ENCODE measurements at regions not wholly inside any gene's neighbourhood (a gene's known extent, or its start where the extent isn't known, plus 50 kb on each side); places are given as distances from the start of the nearest gene placed in this dataset.
"Not testable (repeated sequence)": the region's sequence is repeated elsewhere in the genome, so short reads cannot be mapped to it uniquely, and the experiment has no call there.

DNA sequence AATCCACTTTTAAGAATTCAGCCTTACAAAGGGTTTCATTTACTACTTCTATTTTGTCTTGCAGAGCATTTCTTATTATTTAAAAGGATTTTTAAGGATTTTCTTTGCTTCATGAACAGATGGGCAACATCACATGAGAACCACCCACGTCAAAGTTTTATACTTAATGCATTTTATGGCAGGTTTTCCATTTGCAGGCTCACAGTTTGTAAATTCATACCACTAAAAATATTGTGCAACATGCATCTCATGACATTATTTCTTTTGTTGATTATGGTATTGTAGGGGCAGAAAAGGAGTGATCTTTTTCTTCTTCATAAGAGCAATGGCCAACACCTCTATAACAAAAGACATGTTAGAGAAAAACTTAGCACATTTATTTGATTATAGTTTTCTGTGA is 554.0 kb upstream of the SPRY2 start:
- DNase-seq (ENCODE audit: low spot score), result no peak

DNA sequence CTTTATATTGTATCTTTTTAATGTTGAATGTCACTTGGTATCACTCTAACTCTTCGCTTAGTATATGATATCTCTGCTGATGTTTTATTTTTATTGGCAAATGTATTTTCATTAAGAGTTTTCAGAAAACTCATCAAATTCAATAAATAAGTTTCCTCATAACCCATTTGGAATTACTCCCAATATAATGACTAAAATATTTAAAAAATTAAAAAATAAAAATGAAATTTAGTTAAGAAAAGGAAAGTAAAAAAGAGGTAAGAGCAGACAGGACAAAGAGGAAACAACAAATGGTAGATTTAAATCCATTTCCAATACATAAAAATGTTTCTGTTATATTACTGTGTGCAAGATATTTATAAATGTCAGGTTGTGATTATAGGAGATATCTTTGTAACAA is 548.9 kb upstream of the SPRY2 start:
- no peak for DNase-seq (ENCODE audit: low spot score)

DNA sequence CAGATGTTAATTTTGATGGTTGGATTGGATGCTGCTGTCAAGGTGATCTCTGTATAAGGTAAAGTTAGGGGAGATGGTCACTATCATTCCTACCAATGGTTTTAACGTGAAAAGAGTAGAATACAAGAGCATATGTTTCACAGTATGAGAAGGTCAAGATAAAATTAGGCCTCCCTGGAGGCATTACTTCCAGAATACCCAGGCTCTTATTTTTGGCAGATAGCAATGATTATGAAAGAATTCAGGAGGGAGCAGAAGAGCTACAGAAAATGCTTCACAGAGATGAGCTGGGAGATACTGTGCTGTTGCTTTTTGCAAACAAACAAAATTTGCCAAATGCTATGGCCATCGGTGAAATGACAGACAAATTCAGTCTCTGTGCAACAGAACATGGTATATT is 547.5 kb upstream of the SPRY2 start:
- DNase-seq (ENCODE audit: low spot score), result no peak

DNA sequence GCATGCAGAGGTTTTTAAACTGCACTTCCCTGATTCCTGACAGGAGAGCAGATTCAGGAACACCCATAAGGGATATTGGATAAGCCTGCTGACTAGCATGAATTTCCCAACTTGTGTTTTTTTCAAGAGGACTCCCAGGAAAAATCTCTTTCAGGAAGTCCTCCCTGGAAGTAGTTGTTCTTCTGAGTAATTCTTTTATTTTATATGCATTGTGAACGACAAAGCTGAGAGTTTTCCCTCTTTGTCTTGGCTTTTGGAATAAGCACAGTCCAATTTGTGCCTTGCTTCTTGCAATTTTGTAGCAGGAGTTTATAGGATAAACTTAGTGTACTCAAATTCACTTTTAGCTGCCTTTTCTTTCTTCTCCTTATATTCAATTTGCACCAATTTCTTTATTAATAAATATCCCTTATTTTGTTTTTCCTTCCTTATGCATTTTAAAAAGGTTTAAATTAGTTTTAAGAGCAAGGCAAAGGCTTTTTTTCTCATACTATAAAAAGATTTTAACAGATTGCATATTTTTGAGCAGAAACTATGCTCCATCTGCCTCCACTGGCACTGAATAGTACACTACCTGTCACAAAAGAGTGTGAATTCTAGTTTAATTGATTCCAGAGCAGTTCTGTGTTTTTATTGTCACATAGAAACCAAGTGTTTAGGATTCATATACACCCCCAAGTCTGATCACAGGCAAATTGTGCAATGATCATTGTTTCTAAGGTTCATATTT is 543.3 kb upstream of the SPRY2 start:
- DNase-seq (ENCODE audit: low spot score), result no peak

DNA sequence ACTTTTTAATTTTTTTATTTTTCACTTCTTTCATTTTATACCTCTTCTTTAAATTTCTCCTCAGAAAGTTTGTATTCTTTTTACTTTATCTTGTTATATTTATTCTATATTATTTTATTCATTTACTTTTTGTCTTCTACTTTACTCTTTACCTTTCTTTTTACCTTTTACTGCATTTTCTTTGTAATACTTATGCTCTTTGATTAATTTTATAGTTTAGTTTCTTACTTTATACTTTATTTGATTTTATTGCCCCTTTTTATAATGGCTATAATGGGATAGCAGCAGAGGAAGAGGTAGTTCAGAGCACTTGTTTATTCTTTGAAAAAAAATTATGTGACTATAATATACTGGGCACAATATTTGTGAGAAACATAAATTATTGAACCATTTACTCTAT is 542.6 kb upstream of the SPRY2 start:
- DNase-seq (ENCODE audit: low spot score), result no peak

DNA sequence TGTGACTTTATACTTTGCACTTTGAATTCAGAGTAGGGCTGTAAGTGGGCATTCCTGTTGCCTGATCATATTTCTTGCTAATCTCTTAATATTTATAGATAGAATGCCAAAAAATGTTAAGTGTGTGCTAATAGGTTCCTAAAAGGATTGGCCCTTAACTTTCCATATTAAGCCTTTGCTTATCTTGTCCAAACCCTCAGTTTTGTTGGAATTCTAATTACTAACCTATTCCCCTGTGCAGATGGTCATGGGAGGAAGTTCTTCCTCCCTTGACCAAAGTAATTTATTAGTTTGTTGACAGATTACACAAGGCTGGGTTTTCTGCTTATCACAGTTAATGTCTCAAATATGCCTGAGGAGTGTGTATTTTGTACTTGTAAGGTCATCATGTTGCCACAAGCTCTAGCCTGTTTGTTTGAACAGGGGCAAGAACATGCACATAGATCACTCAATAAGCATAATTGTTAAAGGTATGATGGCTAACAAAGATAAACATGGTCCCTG is 541.1 kb upstream of the SPRY2 start:
- DNase-seq (ENCODE audit: low spot score), result no peak

DNA sequence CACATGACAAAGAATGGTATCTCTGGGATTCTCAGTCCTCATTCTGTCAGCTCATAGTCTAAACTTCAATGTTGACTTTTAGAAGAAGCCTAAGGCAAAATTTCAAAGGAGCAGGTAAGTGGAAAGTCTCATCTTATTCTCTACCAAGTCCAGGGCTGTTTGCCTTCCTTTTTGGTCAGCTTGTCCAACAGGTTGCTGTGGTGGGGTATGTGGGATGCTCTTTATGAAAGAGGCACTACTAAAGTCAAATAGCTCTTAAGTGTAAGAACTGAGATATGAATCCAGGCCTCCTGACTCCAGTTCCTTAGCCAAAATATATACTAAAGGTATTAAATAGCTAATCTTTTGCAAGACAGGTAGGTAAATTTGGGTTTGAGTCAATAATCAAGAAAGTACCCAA is 540.6 kb upstream of the SPRY2 start:
- DNase-seq (ENCODE audit: low spot score), result no peak

DNA sequence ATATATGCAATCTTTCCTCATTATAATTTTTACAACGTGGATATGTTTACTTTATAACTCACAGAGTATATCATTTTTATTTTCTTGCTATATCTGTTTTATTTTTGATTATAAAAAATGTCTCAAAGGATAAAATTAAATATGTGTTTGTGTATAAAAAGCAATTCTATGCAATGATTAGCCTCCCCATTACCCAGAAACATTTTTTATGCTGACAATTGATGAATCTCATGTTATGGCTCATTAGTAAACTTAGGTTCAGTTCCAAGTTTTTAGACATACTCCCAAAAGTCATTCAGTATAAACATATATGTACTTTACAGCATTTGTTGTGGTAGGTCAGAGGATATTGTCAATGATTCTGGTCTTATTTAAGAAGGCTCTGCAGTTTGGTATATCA is 540.1 kb upstream of the SPRY2 start:
- DNase-seq (ENCODE audit: low spot score), result no peak

DNA sequence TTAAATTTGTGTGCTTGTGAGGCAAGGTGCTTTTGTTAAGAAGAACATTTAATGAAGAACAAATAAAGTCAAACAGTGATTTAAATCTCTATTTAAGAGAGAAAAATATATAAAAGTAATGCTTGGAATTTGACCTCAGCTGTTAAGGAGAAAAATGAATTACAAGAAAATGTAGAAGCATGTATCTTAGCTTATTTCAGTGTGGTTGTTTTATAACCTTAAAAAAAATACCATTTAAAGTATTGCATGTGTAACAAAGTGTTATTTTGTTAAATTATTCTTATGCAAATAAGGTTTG is 537.0 kb upstream of the SPRY2 start:
- DNase-seq (ENCODE audit: low spot score), result no peak

DNA sequence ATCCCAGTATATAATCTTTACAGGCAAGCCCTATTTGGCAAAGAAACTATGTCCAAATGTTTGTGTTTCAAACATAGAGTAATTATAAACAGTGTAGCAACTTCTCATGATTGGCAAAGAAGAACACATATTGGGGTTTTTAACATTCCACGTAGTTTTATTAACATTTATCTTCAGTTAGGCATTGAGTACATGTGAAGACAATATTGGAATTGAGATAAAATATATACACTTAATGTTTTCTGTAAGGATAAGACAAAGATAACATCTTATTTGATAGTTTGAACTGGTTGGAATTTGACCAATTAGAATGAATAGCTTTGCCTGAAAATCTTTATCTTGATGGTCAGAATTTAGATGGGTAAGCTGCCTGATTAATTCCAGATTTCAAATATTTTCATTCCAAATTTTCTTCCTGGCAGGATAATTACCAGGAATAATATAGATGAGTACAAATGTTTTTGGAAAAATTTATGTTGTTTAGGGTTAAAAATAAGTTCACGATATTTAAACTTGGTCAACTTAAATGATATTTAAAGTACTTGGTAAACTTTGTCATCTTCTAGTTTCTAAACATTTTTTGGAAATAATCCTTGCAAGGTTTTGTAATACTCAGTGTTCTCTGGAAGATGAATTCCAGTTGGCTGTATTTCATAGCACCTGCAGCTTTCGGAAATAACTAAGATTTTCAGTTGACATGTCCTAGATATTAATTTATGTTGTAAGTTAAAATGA is 536.5 kb upstream of the SPRY2 start:
- DNase-seq (ENCODE audit: low spot score), result no peak

DNA sequence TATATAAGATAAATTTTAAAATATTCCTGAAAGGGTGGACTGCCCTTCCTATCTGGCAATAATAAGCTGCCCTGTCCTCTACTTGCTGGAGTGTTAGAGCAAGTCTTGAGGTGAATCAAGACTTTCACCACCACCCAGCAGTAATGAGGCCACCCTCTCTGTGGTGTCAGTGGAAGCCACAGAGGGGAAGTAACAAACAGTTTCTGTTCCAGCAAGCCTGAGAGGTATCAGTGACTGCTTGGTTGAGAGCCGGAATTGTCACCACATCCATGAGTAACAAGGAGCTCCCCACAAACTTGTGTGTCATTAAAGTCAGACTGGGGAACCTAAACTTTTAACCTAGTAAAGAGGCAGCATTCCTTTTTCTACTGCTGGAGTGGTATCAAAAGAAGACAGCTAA is 532.7 kb upstream of the SPRY2 start:
- DNase-seq (ENCODE audit: low spot score), result no peak

DNA sequence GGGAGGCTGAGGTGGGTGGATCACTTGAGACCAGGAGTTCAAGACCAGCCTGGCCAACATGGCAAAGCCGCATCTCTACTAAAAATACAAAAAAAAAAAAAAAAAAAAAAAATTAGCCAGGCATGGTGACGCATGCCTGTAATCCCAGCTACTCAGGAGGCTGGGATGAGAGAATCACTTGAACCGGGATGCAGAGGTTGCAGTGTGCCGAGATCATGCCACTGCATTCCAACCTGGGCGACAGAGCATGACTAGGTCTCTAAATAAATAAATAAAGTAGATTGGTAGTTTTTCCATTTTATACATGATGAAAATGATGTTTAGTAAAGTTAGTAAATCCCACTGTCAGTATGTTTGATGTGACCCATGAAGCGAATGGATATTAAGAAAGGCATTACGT is 531.0 kb upstream of the SPRY2 start:
- not testable (repeated sequence) for DNase-seq (ENCODE audit: low spot score)

DNA sequence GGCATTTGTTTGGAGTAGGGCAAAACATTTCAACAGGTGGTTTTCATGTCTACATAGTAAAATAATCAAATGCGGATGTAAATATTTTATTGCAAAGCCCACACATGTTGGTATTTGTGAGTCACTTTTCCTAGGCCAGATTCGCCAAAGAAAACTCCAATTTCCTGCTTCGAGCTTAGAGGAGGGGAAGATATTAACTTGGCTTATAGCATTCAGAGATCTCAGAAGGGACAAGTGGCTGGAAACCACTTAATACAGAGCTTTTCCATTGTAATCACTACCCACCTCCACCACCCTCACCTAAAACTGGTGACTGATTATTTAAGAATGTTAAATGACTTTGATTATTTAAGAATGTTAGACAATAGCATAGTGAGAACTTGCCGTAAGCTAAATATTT is 530.6 kb upstream of the SPRY2 start:
- DNase-seq (ENCODE audit: low spot score), result no peak

DNA sequence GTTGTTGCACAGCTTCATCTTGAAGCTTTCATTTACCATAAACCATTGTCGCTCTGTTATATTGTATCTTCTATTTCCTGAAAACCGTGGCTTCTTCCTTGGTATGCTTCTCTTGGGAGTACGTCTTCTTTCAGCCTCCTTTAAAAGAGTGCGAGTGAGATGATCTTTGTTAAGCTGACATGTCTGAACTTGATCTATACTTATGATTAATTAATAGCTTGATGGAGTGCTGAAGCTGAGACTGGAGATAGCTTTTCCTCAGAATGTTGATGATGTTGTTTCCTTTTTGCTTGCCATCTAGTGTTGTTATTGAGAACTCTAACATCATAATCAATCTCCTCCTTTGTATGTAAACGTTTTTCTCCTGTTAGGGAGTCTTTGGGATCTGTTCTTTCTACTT is 529.3 kb upstream of the SPRY2 start:
- no peak for DNase-seq (ENCODE audit: low spot score)

DNA sequence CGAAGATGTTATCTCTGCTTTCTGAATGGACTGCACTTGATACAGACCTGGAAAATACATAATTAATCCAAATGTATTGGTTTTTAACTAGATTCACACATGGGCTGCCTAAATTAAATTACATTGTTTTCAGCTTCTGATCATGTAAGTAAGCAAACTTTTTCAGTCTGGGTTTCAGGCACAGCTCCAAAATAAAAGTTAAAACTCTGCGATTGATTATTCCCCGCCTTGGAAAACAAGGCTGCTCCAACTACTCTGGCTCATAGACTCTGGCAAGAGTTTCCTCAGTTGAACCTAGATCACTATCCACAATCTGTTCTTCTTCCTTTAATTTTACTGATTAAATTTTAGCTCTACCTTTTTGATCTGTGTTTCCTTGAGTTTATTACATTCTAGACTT is 526.0 kb upstream of the SPRY2 start:
- no peak for DNase-seq (ENCODE audit: low spot score)

DNA sequence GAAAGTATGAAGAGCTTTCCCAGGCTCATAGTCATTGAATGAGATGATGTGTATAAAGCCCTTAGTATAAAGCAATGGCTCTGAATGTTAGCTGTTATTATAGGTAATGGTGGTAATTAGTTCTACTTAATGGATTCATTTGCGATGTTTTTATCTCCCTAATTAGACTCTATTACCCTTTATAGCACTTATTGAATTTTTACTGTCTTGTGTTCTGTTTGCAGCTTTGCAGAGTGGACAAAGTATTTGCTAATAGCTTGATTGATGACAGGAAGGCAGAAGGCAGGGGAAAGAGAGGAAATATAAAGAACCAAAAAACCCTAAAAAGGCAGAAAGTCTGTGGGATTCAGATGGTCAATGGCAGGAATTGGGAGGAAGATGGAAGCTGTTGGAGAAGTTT is 524.4 kb upstream of the SPRY2 start:
- no peak for DNase-seq (ENCODE audit: low spot score)

DNA sequence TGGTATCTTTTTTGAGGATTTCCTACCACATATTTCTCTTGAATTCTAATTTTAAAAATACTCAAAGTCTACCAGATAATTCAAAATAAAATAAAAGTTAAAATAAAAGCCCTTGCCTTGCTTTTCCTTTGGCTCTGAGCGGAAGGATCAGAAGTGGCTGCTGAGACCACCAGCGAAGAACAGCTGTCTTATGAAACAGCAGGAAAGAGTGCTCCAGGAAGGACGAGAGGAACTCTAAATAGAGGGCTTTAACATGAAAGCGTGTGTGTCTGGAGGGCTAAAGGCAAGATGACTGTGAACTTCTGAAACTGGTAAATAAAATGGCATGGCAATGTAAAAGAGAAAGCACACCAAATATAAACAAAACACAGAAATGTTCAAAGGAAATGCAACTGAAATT is 521.5 kb upstream of the SPRY2 start:
- DNase-seq (ENCODE audit: low spot score), result no peak

DNA sequence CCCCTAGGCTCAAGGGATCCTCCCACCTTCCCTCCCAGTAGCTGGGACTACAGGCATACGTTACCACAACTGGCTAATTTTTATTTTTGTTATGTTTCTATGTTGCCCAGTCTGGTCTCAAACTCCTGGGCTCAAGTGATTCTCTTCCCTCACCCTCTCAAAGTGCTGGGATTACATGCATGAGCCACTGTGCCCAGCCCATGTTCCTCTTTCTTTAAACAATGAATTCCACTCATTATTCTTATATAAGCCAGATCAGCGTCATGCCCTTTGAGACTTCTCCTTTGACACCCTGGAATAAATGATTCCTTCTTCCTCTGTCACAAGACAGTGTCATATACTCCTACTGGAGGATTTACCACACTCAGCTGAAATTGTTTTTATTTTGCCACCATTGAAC is 519.9 kb upstream of the SPRY2 start:
- no peak for DNase-seq (ENCODE audit: low spot score)

DNA sequence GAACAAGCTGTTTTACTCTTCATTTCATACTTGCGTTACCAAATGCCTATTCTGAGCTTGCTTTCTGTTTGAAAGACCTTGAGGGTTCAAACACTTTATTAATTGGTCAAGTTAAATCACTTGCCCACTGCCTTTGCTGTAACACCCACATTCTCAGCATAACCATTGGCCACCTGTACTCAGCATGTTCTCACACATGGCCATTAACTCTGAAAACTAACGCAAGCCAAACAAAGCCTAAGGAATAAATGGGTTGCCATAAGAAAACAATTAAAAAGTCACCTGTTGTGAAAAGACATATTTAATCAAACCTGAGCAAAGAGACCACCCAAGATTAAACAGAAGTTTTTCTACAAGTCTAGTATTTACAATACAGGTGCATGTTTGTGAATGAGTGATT is 517.2 kb upstream of the SPRY2 start:
- DNase-seq (ENCODE audit: low spot score), result no peak

DNA sequence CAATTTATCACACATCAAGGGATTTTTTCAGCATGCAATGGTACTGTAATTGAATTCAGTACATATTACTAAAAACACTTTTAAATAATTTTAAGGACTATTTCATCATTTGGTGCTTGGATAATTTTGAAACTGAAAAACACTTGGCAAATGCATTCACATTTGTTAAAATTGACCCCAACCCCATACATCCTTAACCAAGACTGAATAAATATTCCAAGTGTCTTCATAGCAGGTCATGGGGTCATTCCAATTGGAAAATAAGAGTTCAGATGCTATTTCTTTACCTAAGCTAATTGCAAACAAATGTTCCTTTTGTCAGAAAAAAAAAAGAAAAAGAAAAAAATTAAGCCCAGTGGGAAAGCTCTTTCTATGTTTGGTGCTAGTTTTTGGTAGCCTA is 516.4 kb upstream of the SPRY2 start:
- no peak for DNase-seq (ENCODE audit: low spot score)

DNA sequence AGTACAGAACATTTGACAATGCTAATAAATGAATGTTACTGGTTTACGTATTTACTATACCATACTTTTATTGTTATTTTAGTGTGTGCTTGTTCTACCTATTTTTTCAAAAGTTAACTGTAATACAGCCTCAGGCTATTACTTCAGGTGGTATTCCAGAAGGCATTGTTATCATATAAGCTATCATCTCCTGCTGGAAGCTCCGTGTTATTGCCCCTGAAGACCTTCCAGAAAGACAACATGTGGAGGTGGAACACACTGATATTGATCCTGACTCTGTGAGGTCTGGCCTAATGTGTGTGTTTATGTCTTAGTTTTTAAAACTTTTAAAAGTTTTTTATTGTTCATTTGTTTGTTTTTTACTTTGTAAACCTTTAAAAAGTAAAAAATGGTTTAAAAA is 509.8 kb upstream of the SPRY2 start:
- DNase-seq (ENCODE audit: low spot score), result no peak

DNA sequence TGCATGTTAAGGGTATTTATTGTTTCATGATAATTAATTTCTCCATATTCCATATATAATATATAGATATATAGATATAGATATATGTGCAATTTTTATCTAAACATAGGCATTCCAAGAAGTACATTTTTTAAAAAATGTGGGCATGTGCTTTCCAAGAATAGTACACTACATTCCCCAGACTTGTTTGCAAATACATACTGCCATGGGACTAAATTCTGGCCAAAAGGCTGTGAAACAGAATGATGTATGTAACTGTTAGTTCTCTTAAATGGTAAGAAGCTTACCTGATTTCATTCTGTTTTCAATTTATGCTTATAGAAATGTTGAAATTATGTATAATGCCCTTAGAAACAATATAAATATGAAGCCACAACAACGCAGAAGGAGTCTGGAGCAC is 503.2 kb upstream of the SPRY2 start:
- DNase-seq (ENCODE audit: low spot score), result no peak

DNA sequence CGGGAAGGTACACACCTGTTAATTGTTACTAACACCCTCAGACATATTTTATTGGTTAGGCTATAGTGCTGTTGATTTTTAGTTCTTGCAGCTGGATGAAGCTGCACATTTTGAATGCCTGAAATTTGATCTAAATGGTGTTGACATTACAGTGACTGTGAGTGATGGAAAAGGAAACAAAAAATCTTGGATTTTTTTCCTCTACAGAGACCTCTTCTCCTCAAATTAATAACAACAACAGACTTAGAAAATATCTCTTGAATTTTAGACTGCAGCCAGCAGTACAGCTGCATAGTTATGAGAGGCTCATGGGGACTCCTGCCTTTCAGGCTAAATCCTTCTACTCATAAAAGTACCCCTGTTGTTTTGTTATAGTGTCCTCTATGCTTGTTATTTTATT is 500.5 kb upstream of the SPRY2 start:
- no peak for DNase-seq (ENCODE audit: low spot score)

Data from mucosa of gallbladder (tissue), 1 donor.